ENCODE measurements at regions not wholly inside any gene's neighbourhood (a gene's known extent, or its start where the extent isn't known, plus 50 kb on each side); places are given as distances from the start of the nearest gene placed in this dataset.

GRCh38 chr9:22171691-22172090 is 162.6 kb upstream of the CDKN2B start:
- TF ChIP-seq CTCF (IDR thresholded peaks at IDR 0.05; ENCODE audit: insufficient read depth, low read depth, low read length) (no peak), EZH2 (IDR thresholded peaks at IDR 0.05; ENCODE audit: insufficient read depth, low read length) (no peak)

All from astrocyte (in vitro differentiated cells and primary cell).